Liver (tissue), 7 donors: ENCODE measurements at regions not wholly inside any gene's neighbourhood (a gene's known extent, or its start where the extent isn't known, plus 50 kb on each side); places are given as distances from the start of the nearest gene placed in this dataset.

Source experiments
- DNase-seq: peaks from one replicate; pipeline ENCODE4 v3.0.0-alpha.2; 2017; ENCODE audit warnings: low spot score
- H3K27ac ChIP-seq, 2 donors: one replicate each; pipeline ENCODE4 v1.7.0; 2013; ENCODE audit warnings: inconsistent platforms in 2 of 2, low read length in 2 of 2, control low read depth in 1 of 2, low read depth in 1 of 2, mild to moderate bottlenecking in 1 of 2
- H3K27me3 ChIP-seq, 4 donors: one replicate each; pipeline versions ENCODE4 v1.6.1 to v1.7.0; 2013; ENCODE audit warnings: low read length in 3 of 4, inconsistent platforms in 1 of 4, mild to moderate bottlenecking in 1 of 4, moderate library complexity in 1 of 4; ENCODE audit not compliant: control insufficient read depth in 4 of 4, insufficient read depth in 4 of 4
- H3K36me3 ChIP-seq, 4 donors: one replicate each; pipeline versions ENCODE4 v1.6.1 to v1.7.0; 2013; ENCODE audit warnings: low read length in 3 of 4, mild to moderate bottlenecking in 3 of 4, low read depth in 1 of 4, moderate library complexity in 1 of 4; ENCODE audit not compliant: control insufficient read depth in 4 of 4, insufficient read depth in 3 of 4
- H3K4me1 ChIP-seq, 4 donors: one replicate each; pipeline versions ENCODE4 v1.6.1 to v1.7.0; 2013; ENCODE audit warnings: low read length in 3 of 4, mild to moderate bottlenecking in 3 of 4, moderate library complexity in 1 of 4; ENCODE audit not compliant: control insufficient read depth in 4 of 4, insufficient read depth in 4 of 4
- H3K4me3 ChIP-seq, 3 donors: one replicate each; pipeline versions ENCODE4 v1.6.1 to v1.7.0; 2013; ENCODE audit warnings: low read length in 3 of 3, control low read depth in 1 of 3, low read depth in 1 of 3, mild to moderate bottlenecking in 1 of 3
- H3K9ac ChIP-seq, 2 donors: one replicate each; pipeline ENCODE4 v1.7.0; 2013; ENCODE audit warnings: low read length in 2 of 2, mild to moderate bottlenecking in 2 of 2, moderate library complexity in 2 of 2, control low read depth in 1 of 2, low read depth in 1 of 2
- H3K9me3 ChIP-seq, 4 donors: one replicate each; pipeline versions ENCODE4 v1.6.1 to v1.7.0; 2013; ENCODE audit warnings: low read length in 3 of 4; ENCODE audit not compliant: control insufficient read depth in 4 of 4
- ATF3 ChIP-seq: IDR thresholded peaks from 2 replicates; pipeline ENCODE4 v1.6.1; 2016; ENCODE audit warnings: antibody characterized with exemption
- EGR1 ChIP-seq, 2 donors: IDR thresholded peaks; 2 replicates each; pipeline ENCODE4 v1.6.1; 2016 to 2018; ENCODE audit warnings: antibody characterized with exemption in 2 of 2, low read depth in 2 of 2
- FOXA2 ChIP-seq: IDR thresholded peaks from 2 replicates; pipeline ENCODE4 v1.6.1; 2016; ENCODE audit warnings: antibody characterized with exemption
- GABPA ChIP-seq, 2 donors: IDR thresholded peaks in 1 of 2; conservative IDR thresholded peaks in 1 of 2; 2 replicates each; pipeline ENCODE4 v1.6.1; 2016; ENCODE audit warnings: antibody characterized with exemption in 2 of 2, mild to moderate bottlenecking in 1 of 2, moderate library complexity in 1 of 2
- HNF4A ChIP-seq, 2 donors: conservative IDR thresholded peaks; 2 replicates each; pipeline ENCODE4 v1.6.1; 2016; ENCODE audit warnings: antibody characterized with exemption in 2 of 2, mild to moderate bottlenecking in 2 of 2
- HNF4G ChIP-seq: IDR thresholded peaks from 2 replicates; pipeline ENCODE4 v1.6.1; 2016; ENCODE audit warnings: antibody characterized with exemption
- JUND ChIP-seq, 2 donors: IDR thresholded peaks; 2 replicates each; pipeline ENCODE4 v1.6.1; 2016; ENCODE audit warnings: antibody characterized with exemption in 2 of 2
- MAX ChIP-seq: IDR thresholded peaks from 2 replicates; pipeline ENCODE4 v1.6.1; 2016; ENCODE audit warnings: antibody characterized with exemption
- NR2F2 ChIP-seq: IDR thresholded peaks from 2 replicates; pipeline ENCODE4 v1.6.1; 2016; ENCODE audit warnings: antibody characterized with exemption
- RXRA ChIP-seq, 2 donors: IDR thresholded peaks; 2 replicates each; pipeline ENCODE4 v1.6.1; 2017 to 2018; ENCODE audit warnings: antibody characterized with exemption in 2 of 2, mild to moderate bottlenecking in 1 of 2
- SP1 ChIP-seq: IDR thresholded peaks from 2 replicates; pipeline ENCODE4 v1.6.1; 2018; ENCODE audit warnings: antibody characterized with exemption, mild to moderate bottlenecking
- TAF1 ChIP-seq: conservative IDR thresholded peaks from 2 replicates; pipeline ENCODE4 v1.6.1; 2016; ENCODE audit warnings: antibody characterized with exemption, mild to moderate bottlenecking
- YY1 ChIP-seq: IDR thresholded peaks from 2 replicates; pipeline ENCODE4 v1.6.1; 2016; ENCODE audit warnings: antibody characterized with exemption, mild to moderate bottlenecking
- WGBS: extraction: QIAGEN DNeasy Blood & Tissue Kit; methylation state at CpG from one replicate; pipeline ENCODE4 v1.1.7; 2013; 5-methylcytosine and 5-hydroxymethylcytosine counted together
- TF ChIP-seq, protein P1 (sequence below): IDR thresholded peaks from 2 replicates; pipeline ENCODE4 v1.6.1; 2016; ENCODE audit warnings: antibody characterized with exemption, mild to moderate bottlenecking
- donor health status: healthy.
- donor health status: healthy.
- donor health status: healthy.
- donor health status: healthy.

DNA sequence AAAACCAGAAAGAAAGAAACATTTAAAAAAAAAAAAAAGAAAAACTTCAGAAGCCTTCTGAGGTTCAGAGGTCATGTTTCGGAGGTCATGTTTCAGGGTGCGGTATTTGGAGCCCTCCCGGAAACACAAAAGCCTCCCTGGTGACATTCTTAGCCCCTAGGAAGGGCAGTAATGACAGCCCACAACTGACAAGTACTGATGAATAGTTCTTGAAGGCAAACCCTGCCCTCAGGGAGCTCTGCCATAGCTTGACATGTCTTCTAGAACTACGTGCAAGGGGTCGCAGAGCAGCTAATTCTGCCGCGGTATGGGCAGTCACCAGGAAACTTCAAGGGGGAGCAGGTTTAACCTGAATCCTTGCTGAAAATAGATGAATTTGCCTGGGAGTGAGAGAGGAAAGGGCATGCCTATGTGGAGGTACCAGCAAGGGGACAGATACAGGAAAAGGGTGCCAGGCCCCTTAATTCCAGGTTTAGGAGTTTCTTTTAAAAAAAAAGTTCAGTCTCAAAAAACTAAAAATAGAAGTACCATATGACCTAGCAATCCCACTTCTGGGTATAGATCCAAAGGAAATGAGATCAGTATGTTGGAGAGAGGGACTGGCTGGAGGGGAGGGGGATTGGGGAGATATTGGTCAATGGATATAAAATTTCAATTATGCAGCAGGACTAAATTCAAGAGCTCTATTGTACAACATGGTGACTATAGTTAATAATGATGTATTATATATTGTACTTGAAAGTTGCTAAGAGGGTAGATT, 98.4 kb downstream of the C9orf152 start:
- no peak overlapping the region for H3K27ac ChIP-seq

GRCh38 chr9:110110154-110110553, 97.8 kb downstream of the C9orf152 start:
- TF ChIP-seq JUND (IDR thresholded peaks at IDR 0.05): no peak
- TF ChIP-seq HNF4A (conservative IDR thresholded peaks at IDR 0.05): no peak
- no peak for TF ChIP-seq NR2F2
- Histone ChIP-seq H3K4me1 (no peaks in the 10 kb centered on the region), H3K27me3 (no peaks in the 10 kb centered on the region), H3K27ac (no peak overlapping the region), H3K4me3 (no peak overlapping the region), H3K9me3 (no peaks in the 10 kb centered on the region), H3K9ac (no peak overlapping the region), H3K36me3 (peaks cover 0 to 6% (median under 1%) of the 10 kb centered on the region in 4 donors)
- DNase-seq: no peak
- WGBS: 91% methylated on average over 2 of the region's 2 CpGs

More for the DNA sequence above, 98.4 kb downstream of the C9orf152 start:
- peaks cover 0 to 6% (median under 1%) of the 10 kb centered on the region in 4 donors for H3K36me3 ChIP-seq
- H3K4me3 ChIP-seq: no peak overlapping the region
- no peak for DNase-seq
- TF ChIP-seq TAF1 (no peak), NR2F2 (peak; percentile 28)
- no peaks in the 10 kb centered on the region for H3K27me3 ChIP-seq
- H3K9ac ChIP-seq: no peak overlapping the region
- WGBS: 83% methylated on average over 7 of the region's 7 CpGs
- no peaks in the 10 kb centered on the region for H3K4me1 ChIP-seq
- H3K9me3 ChIP-seq: no peaks in the 10 kb centered on the region

DNA sequence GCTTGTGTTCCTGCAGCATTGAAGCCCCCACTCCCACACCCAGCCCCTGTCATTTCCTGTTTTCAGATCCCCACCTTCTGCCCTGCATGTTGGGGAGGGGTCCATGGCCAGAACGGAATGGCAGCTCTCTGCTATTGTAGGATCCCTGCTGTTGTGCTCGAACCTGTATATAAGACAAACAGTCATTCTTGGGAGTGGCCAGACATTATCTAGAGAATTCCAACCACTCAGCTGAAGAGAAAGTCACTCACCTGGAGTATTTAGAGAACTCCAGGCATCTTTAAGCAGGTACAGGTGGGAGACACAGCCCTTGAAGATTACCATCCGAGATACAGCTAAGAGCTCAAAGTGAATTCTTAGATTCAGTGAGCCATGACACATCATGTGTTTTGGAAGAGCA, 96.1 kb downstream of the C9orf152 start:
- no peak overlapping the region for H3K27ac ChIP-seq
- no peak for TF ChIP-seq HNF4A (conservative IDR thresholded peaks at IDR 0.05)
- TF ChIP-seq GABPA (IDR thresholded peaks at IDR 0.05 in 1 of 2, conservative IDR thresholded peaks at IDR 0.05 in 1 of 2): no peak
- TF ChIP-seq EGR1 (IDR thresholded peaks at IDR 0.05; ENCODE audit: low read depth in 2 of 2): no peak
- TF ChIP-seq RXRA (IDR thresholded peaks at IDR 0.05): no peak
- TF ChIP-seq ATF3: no peak
- TF ChIP-seq, protein P1, sequence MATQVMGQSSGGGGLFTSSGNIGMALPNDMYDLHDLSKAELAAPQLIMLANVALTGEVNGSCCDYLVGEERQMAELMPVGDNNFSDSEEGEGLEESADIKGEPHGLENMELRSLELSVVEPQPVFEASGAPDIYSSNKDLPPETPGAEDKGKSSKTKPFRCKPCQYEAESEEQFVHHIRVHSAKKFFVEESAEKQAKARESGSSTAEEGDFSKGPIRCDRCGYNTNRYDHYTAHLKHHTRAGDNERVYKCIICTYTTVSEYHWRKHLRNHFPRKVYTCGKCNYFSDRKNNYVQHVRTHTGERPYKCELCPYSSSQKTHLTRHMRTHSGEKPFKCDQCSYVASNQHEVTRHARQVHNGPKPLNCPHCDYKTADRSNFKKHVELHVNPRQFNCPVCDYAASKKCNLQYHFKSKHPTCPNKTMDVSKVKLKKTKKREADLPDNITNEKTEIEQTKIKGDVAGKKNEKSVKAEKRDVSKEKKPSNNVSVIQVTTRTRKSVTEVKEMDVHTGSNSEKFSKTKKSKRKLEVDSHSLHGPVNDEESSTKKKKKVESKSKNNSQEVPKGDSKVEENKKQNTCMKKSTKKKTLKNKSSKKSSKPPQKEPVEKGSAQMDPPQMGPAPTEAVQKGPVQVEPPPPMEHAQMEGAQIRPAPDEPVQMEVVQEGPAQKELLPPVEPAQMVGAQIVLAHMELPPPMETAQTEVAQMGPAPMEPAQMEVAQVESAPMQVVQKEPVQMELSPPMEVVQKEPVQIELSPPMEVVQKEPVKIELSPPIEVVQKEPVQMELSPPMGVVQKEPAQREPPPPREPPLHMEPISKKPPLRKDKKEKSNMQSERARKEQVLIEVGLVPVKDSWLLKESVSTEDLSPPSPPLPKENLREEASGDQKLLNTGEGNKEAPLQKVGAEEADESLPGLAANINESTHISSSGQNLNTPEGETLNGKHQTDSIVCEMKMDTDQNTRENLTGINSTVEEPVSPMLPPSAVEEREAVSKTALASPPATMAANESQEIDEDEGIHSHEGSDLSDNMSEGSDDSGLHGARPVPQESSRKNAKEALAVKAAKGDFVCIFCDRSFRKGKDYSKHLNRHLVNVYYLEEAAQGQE: no peak
- no peak for TF ChIP-seq NR2F2
- no peak for TF ChIP-seq MAX
- no peak for TF ChIP-seq SP1
- TF ChIP-seq TAF1: no peak
- TF ChIP-seq YY1: no peak
- no peak for TF ChIP-seq FOXA2
- no peak for TF ChIP-seq HNF4G
- WGBS: 82% methylated on average over 3 of the region's 3 CpGs

More for the DNA sequence above, 96.1 kb downstream of the C9orf152 start:
- Histone ChIP-seq H3K27me3 (no peaks in the 10 kb centered on the region), H3K4me1 (no peaks in the 10 kb centered on the region), H3K9me3 (no peaks in the 10 kb centered on the region), H3K9ac (no peak overlapping the region), H3K4me3 (no peak overlapping the region), H3K36me3 (peaks cover 0 to 6% (median under 1%) of the 10 kb centered on the region in 4 donors)
- no peak for DNase-seq
